ENCODE measurements at regions not wholly inside any gene's neighbourhood (a gene's known extent, or its start where the extent isn't known, plus 50 kb on each side); places are given as distances from the start of the nearest gene placed in this dataset.
"Not testable (repeated sequence)": the region's sequence is repeated elsewhere in the genome, so short reads cannot be mapped to it uniquely, and the experiment has no call there.

GRCh38 chr7:124633740-124634139, 131.9 kb downstream of the GPR37 start:
- no peak for DNase-seq

GRCh38 chr7:124630395-124630794, 135.2 kb downstream of the GPR37 start:
- DNase-seq: no peak

GRCh38 chr7:124618871-124619270, 146.7 kb downstream of the GPR37 start:
- no peak for DNase-seq

GRCh38 chr7:124618051-124618450, 147.5 kb downstream of the GPR37 start:
- DNase-seq: not testable (repeated sequence)

- no peak for DNase-seq
Measured at GRCh38 chr7:124603066-124603465, 162.5 kb downstream of the GPR37 start.

- DNase-seq: no peak
Measured at GRCh38 chr7:124597509-124597908, 168.1 kb downstream of the GPR37 start.

GRCh38 chr7:124596881-124597280, 168.7 kb downstream of the GPR37 start:
- DNase-seq: no peak

- no peak for DNase-seq
Measured at GRCh38 chr7:124590814-124591213, 174.8 kb downstream of the GPR37 start.

GRCh38 chr7:124577256-124577655, 188.3 kb downstream of the GPR37 start:
- DNase-seq: no peak

GRCh38 chr7:124575176-124575575, 190.4 kb downstream of the GPR37 start:
- no peak for DNase-seq

- no peak for DNase-seq
Measured at GRCh38 chr7:124570558-124570957, 195.0 kb downstream of the GPR37 start.

- DNase-seq: no peak
Measured at GRCh38 chr7:124566583-124566982, 199.0 kb downstream of the GPR37 start.

GRCh38 chr7:124557587-124557986, 208.0 kb downstream of the GPR37 start:
- no peak for DNase-seq

- DNase-seq: no peak
Measured at GRCh38 chr7:124557101-124557500, 208.5 kb downstream of the GPR37 start.

- no peak for DNase-seq
Measured at GRCh38 chr7:124553502-124553901, 212.1 kb downstream of the GPR37 start.

- no peak for DNase-seq
Measured at GRCh38 chr7:124552217-124552616, 213.4 kb downstream of the GPR37 start.

GRCh38 chr7:124550036-124550435, 215.6 kb downstream of the GPR37 start:
- no peak for DNase-seq

- DNase-seq: no peak
Measured at GRCh38 chr7:124542476-124542875, 223.1 kb downstream of the GPR37 start.

GRCh38 chr7:124536156-124536762, 229.3 kb downstream of the GPR37 start:
- DNase-seq: no peak

- DNase-seq: no peak
Measured at GRCh38 chr7:124532166-124532565, 233.4 kb downstream of the GPR37 start.

GRCh38 chr7:124516911-124517310, 248.7 kb downstream of the GPR37 start:
- DNase-seq: no peak

- DNase-seq: no peak
Measured at GRCh38 chr7:124515106-124515830, 250.3 kb downstream of the GPR37 start.

- no peak for DNase-seq
Measured at GRCh38 chr7:124514471-124514870, 251.1 kb downstream of the GPR37 start.

GRCh38 chr7:124497176-124497575, 268.4 kb downstream of the GPR37 start:
- peak; percentile 84 for DNase-seq

- peak; percentile 28 for DNase-seq
Measured at GRCh38 chr7:124489925-124490324, 275.7 kb downstream of the GPR37 start.
